Activated B cell treated with CpG ODN at 0.5 μM for 24 hours (primary cell): ENCODE measurements at regions not wholly inside any gene's neighbourhood (a gene's known extent, or its start where the extent isn't known, plus 50 kb on each side); places are given as distances from the start of the nearest gene placed in this dataset.
"Not testable (repeated sequence)": the region's sequence is repeated elsewhere in the genome, so short reads cannot be mapped to it uniquely, and the experiment has no call there.

Source experiments
- ATAC-seq: fragments of 200-7000 bp; cut with Tn5 transposase; one replicate; pipeline ENCODE4 v1.10.0; 2021; ENCODE audit warnings: low read depth, mild to moderate bottlenecking, moderate library complexity
- CTCF ChIA-PET: fragments of 350-600 bp; sonication (Branson Sonifier 250); formaldehyde crosslinking; loops from one replicate; lab custom pipeline; 2021; ENCODE audit warnings: antibody characterized with exemption; lab: Charles Lee
- POLR2A ChIA-PET: fragments of 350-600 bp; sonication (Branson Sonifier 250); formaldehyde crosslinking; loops from one replicate; lab custom pipeline; 2021; ENCODE audit warnings: antibody characterized with exemption; lab: Charles Lee
- DNase-seq: peaks from one replicate; pipeline ENCODE4 v3.0.0; 2022
- H3K27ac Mint-ChIP-seq: one replicate; pipeline ENCODE4 v1.8.0; 2020; ENCODE audit warnings: mixed read lengths
- H3K27me3 Mint-ChIP-seq: one replicate; pipeline ENCODE4 v1.8.0; 2021; ENCODE audit warnings: mixed read lengths
- H3K36me3 Mint-ChIP-seq: one replicate; pipeline ENCODE4 v1.8.0; 2021; ENCODE audit warnings: low read depth, mixed read lengths
- H3K4me1 Mint-ChIP-seq: one replicate; pipeline ENCODE4 v1.8.0; 2021; ENCODE audit warnings: mixed read lengths
- H3K4me3 Mint-ChIP-seq: one replicate; pipeline ENCODE4 v1.8.0; 2020; ENCODE audit warnings: mild to moderate bottlenecking, mixed read lengths
- H3K9me3 Mint-ChIP-seq: one replicate; pipeline ENCODE4 v1.8.0; 2020; ENCODE audit warnings: mixed read lengths
- intact Hi-C: fragments of 100-400 bp; cut with micrococcal nuclease; formaldehyde crosslinking; loops from one replicate; pipeline ENCODE4 v1.15.1; 2024
- TF ChIP-seq, protein P1 (sequence below): fragments of 200-600 bp; IDR thresholded peaks from one replicate; pipeline ENCODE4 v1.8.0; 2022; ENCODE audit warnings: antibody characterized with exemption, mild to moderate bottlenecking

DNA sequence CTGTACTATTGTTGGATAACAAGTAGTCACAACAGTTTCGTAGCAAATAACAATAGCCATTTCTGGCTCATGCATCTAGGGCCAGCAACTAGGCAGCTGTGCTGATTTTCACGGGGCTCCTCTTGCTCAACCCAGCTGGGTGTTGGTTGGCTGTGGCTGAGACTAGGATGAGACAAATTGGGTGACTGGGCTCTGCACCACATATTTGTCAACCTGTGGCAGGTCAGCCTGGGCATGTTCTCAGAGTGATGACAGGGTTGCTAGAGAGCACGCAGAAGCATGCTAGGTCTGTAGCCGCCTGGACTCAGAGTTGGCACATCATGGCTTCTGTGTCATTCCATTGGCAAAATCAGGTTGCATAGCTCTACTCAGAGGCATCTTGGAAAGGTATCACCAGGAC lies 175.9 kb downstream of the OTOL1 start:
- ChIA-PET CTCF (no interaction called here), POLR2A (no interaction called here)
- no peak for DNase-seq
- intact Hi-C loops: no loop called here
- peaks cover 9% of the 10 kb centered on the region for H3K9me3 Mint-ChIP-seq
- H3K36me3 Mint-ChIP-seq: no peaks in the 10 kb centered on the region
- H3K27me3 Mint-ChIP-seq: no peaks in the 10 kb centered on the region
- no peak for ATAC-seq
- H3K27ac Mint-ChIP-seq: no peak overlapping the region
- H3K4me1 Mint-ChIP-seq: no peaks in the 10 kb centered on the region
- no peak overlapping the region for H3K4me3 Mint-ChIP-seq
- TF ChIP-seq, protein P1, sequence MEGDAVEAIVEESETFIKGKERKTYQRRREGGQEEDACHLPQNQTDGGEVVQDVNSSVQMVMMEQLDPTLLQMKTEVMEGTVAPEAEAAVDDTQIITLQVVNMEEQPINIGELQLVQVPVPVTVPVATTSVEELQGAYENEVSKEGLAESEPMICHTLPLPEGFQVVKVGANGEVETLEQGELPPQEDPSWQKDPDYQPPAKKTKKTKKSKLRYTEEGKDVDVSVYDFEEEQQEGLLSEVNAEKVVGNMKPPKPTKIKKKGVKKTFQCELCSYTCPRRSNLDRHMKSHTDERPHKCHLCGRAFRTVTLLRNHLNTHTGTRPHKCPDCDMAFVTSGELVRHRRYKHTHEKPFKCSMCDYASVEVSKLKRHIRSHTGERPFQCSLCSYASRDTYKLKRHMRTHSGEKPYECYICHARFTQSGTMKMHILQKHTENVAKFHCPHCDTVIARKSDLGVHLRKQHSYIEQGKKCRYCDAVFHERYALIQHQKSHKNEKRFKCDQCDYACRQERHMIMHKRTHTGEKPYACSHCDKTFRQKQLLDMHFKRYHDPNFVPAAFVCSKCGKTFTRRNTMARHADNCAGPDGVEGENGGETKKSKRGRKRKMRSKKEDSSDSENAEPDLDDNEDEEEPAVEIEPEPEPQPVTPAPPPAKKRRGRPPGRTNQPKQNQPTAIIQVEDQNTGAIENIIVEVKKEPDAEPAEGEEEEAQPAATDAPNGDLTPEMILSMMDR: no peak

GRCh38 chr3:161673866-161674265 lies 177.3 kb downstream of the OTOL1 start:
- no peaks in the 10 kb centered on the region for H3K4me1 Mint-ChIP-seq
- H3K36me3 Mint-ChIP-seq: no peaks in the 10 kb centered on the region
- peaks cover 4% of the 10 kb centered on the region for H3K9me3 Mint-ChIP-seq
- H3K4me3 Mint-ChIP-seq: no peak overlapping the region
- H3K27me3 Mint-ChIP-seq: no peaks in the 10 kb centered on the region
- H3K27ac Mint-ChIP-seq: no peak overlapping the region
- TF ChIP-seq, protein P1: no peak
- POLR2A ChIA-PET: no interaction called here
- CTCF ChIA-PET: no interaction called here
- intact Hi-C loops: no loop called here
- DNase-seq (no peak), ATAC-seq (no peak)

DNA sequence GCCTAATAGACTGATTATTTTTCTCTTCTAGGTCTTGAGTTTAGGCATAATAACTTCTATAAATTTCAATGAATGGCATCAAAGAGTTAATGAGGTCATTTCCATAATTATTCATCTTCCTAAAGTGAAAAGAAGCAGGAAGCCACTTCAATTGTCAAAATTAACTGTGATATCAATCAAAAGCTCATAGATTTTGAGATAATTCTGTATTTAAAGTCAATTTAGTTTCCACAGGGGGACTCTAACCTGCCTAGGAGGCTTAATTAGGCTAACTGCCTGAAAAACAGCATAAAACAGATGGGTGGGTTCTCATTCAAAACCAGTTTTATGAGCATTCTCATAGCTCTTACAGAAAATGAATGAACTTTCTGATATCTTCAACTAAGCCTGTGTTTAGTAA lies 177.8 kb downstream of the OTOL1 start:
- no peaks in the 10 kb centered on the region for H3K4me1 Mint-ChIP-seq
- no peaks in the 10 kb centered on the region for H3K27me3 Mint-ChIP-seq
- H3K36me3 Mint-ChIP-seq: no peaks in the 10 kb centered on the region
- no peak for ATAC-seq
- no peak for DNase-seq
- H3K9me3 Mint-ChIP-seq: peaks cover 4% of the 10 kb centered on the region
- CTCF ChIA-PET: no interaction called here
- POLR2A ChIA-PET: no interaction called here
- TF ChIP-seq, protein P1: no peak
- H3K4me3 Mint-ChIP-seq: no peak overlapping the region
- intact Hi-C loops: no loop called here
- H3K27ac Mint-ChIP-seq: no peak overlapping the region

- ATAC-seq, H3K36me3 Mint-ChIP-seq, H3K27me3 Mint-ChIP-seq, H3K27ac Mint-ChIP-seq, intact Hi-C loops, H3K9me3 Mint-ChIP-seq, DNase-seq, POLR2A ChIA-PET, H3K4me3 Mint-ChIP-seq, H3K4me1 Mint-ChIP-seq, CTCF ChIA-PET: not testable (repeated sequence)
These were observed 185.2 kb downstream of the OTOL1 start for GRCh38 chr3:161681831-161682230.

DNA sequence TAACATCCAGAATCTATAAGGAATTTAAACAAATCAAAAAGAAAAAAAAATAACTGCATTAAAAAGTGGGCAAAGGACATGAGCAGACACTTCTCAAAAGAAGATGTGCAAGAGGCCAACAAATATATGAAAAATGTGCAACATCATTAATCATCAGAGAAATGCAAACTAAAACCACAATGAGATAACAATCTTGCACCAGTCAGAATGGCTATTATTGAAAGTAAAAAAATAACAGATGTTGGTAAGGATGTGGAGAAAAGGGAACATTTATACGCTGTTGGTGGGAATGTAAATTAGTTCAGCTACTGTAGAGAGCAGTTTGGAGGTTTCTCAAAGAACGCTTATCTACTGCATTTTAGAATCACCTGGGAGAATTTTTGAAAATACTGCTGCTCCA lies 186.1 kb downstream of the OTOL1 start:
- TF ChIP-seq, protein P1: no peak
- CTCF ChIA-PET: no interaction called here
- no peak for ATAC-seq
- Mint-ChIP-seq H3K27ac (no peak overlapping the region), H3K36me3 (no peaks in the 10 kb centered on the region), H3K9me3 (peaks cover 2% of the 10 kb centered on the region), H3K4me3 (no peak overlapping the region), H3K4me1 (no peaks in the 10 kb centered on the region), H3K27me3 (no peaks in the 10 kb centered on the region)
- intact Hi-C loops: no loop called here
- DNase-seq: no peak
- POLR2A ChIA-PET: no interaction called here

- ATAC-seq (no peak), DNase-seq (no peak)
- CTCF ChIA-PET: no interaction called here
- Mint-ChIP-seq H3K4me1 (no peaks in the 10 kb centered on the region), H3K9me3 (peaks cover 2% of the 10 kb centered on the region), H3K4me3 (no peak overlapping the region), H3K27ac (no peak overlapping the region), H3K27me3 (no peaks in the 10 kb centered on the region), H3K36me3 (no peaks in the 10 kb centered on the region)
- intact Hi-C loops: no loop called here
- POLR2A ChIA-PET: no interaction called here
- TF ChIP-seq, protein P1: no peak
These were observed 193.1 kb downstream of the OTOL1 start for GRCh38 chr3:161689584-161690298.
